ENCODE measurements at regions not wholly inside any gene's neighbourhood (a gene's known extent, or its start where the extent isn't known, plus 50 kb on each side); places are given as distances from the start of the nearest gene placed in this dataset.
"Not testable (repeated sequence)": the region's sequence is repeated elsewhere in the genome, so short reads cannot be mapped to it uniquely, and the experiment has no call there.

GRCh38 chr9:75382126-75382525, 293.8 kb downstream of the OSTF1 start:
- Histone ChIP-seq H3K36me3 (replicated peaks; ENCODE audit: insufficient read depth, low read depth) (no peaks in the 10 kb centered on the region), H3K79me2 (no peaks in the 10 kb centered on the region), H4K20me1 (ENCODE audit: insufficient read depth, poor library complexity, severe bottlenecking) (no peaks in the 10 kb centered on the region), H3K4me2 (no peak overlapping the region), H3K4me1 (ENCODE audit: insufficient read depth) (no peaks in the 10 kb centered on the region), H3K27ac (no peak overlapping the region), H3K9me2 (replicated peaks; ENCODE audit: insufficient read depth) (no peaks in the 10 kb centered on the region), H3K9me3 (ENCODE audit: low read depth) (no peaks in the 10 kb centered on the region), H2AFZ (no peak overlapping the region), H3K4me3 (no peak overlapping the region), H3K27me3 (no peaks in the 10 kb centered on the region)
- WGBS (ENCODE audit: low lambda C conversion rate, missing lambda C conversion rate): 73% methylated on average over 2 of the region's 2 CpGs
- no peak for DNase-seq (ENCODE audit: low spot score)
- TF ChIP-seq EZH2 (IDR thresholded peaks at IDR 0.05; ENCODE audit: borderline replicate concordance): no peak
- TF ChIP-seq, protein P1, sequence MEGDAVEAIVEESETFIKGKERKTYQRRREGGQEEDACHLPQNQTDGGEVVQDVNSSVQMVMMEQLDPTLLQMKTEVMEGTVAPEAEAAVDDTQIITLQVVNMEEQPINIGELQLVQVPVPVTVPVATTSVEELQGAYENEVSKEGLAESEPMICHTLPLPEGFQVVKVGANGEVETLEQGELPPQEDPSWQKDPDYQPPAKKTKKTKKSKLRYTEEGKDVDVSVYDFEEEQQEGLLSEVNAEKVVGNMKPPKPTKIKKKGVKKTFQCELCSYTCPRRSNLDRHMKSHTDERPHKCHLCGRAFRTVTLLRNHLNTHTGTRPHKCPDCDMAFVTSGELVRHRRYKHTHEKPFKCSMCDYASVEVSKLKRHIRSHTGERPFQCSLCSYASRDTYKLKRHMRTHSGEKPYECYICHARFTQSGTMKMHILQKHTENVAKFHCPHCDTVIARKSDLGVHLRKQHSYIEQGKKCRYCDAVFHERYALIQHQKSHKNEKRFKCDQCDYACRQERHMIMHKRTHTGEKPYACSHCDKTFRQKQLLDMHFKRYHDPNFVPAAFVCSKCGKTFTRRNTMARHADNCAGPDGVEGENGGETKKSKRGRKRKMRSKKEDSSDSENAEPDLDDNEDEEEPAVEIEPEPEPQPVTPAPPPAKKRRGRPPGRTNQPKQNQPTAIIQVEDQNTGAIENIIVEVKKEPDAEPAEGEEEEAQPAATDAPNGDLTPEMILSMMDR (IDR thresholded peaks at IDR 0.05; ENCODE audit: poor library complexity): no peak
- TF ChIP-seq EZH2phosphoT487 (IDR thresholded peaks at IDR 0.05; ENCODE audit: low read depth, severe bottlenecking, unreplicated experiment): no peak

DNA sequence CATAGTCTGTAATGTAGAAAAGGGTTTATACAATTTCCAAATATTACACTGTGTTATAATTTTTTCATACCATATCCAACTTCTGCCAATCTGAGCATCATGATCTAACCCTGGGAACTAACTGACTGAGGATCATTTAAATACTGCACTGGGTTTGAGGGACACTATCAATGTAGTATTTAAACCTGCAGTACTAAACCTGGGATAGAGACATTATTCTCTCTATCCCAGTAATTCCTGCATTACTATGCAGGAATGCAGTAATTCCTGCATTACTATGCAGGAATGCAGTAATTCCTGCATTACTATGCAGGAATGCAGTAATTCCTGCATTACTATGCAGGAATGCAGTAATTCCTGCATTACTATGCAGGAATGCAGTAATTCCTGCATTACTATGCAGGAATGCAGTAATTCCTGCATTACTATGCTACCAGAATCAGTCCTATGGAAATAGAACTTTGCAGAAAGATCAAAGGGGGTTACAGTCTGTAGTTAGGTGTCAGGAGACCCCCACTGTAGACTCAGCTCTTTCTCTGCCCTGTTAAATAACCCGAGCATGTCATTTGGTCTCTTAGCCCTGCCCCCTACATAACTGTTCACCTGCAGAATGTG, 295.2 kb downstream of the OSTF1 start:
- not testable (repeated sequence) for H3K27me3 ChIP-seq; H3K4me2 ChIP-seq; H3K36me3 ChIP-seq (replicated peaks; ENCODE audit: insufficient read depth, low read depth); H3K27ac ChIP-seq; H4K20me1 ChIP-seq (ENCODE audit: insufficient read depth, poor library complexity, severe bottlenecking); H3K9me3 ChIP-seq (ENCODE audit: low read depth); H3K4me3 ChIP-seq; H3K9me2 ChIP-seq (replicated peaks; ENCODE audit: insufficient read depth); H3K4me1 ChIP-seq (ENCODE audit: insufficient read depth); DNase-seq (ENCODE audit: low spot score); H3K79me2 ChIP-seq; H2AFZ ChIP-seq
- WGBS (ENCODE audit: low lambda C conversion rate, missing lambda C conversion rate): 82% methylated on average over 1 of the region's 1 CpG

DNA sequence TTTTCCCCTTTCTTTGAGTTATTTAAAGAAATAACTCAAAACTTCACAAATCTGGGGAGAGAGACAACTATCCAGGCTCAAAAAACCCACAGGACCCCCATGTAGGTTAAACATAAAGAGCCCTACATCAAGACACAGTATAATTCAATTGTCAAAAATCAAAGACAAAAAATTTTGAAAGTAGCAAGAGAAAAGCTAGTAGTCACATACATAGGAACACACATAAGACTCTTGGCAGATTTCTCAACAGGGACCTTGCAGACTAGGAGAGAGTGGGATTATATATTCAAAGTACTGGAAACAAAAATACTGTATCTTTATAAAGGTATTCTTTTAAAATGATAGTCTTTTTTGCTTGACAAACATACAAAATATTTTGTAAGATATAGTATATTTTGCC, 296.9 kb downstream of the OSTF1 start:
- TF ChIP-seq, protein P1 (IDR thresholded peaks at IDR 0.05; ENCODE audit: poor library complexity): no peak
- TF ChIP-seq EZH2phosphoT487 (IDR thresholded peaks at IDR 0.05; ENCODE audit: low read depth, severe bottlenecking, unreplicated experiment) (no peak), EZH2 (IDR thresholded peaks at IDR 0.05; ENCODE audit: borderline replicate concordance) (no peak)
- no peaks in the 10 kb centered on the region for H3K4me1 ChIP-seq (ENCODE audit: insufficient read depth)
- no peaks in the 10 kb centered on the region for H4K20me1 ChIP-seq (ENCODE audit: insufficient read depth, poor library complexity, severe bottlenecking)
- H3K27me3 ChIP-seq: no peaks in the 10 kb centered on the region
- H3K27ac ChIP-seq: no peak overlapping the region
- no peak overlapping the region for H3K4me2 ChIP-seq
- no peaks in the 10 kb centered on the region for H3K9me3 ChIP-seq (ENCODE audit: low read depth)
- H2AFZ ChIP-seq: no peak overlapping the region
- no peaks in the 10 kb centered on the region for H3K79me2 ChIP-seq
- H3K36me3 ChIP-seq (replicated peaks; ENCODE audit: insufficient read depth, low read depth): no peaks in the 10 kb centered on the region
- H3K9me2 ChIP-seq (replicated peaks; ENCODE audit: insufficient read depth): no peaks in the 10 kb centered on the region
- H3K4me3 ChIP-seq: no peak overlapping the region
- no peak for DNase-seq (ENCODE audit: low spot score)

GRCh38 chr9:75389101-75389500, 300.8 kb downstream of the OSTF1 start:
- no peaks in the 10 kb centered on the region for H3K27me3 ChIP-seq
- no peaks in the 10 kb centered on the region for H3K79me2 ChIP-seq
- no peaks in the 10 kb centered on the region for H3K4me1 ChIP-seq (ENCODE audit: insufficient read depth)
- no peaks in the 10 kb centered on the region for H4K20me1 ChIP-seq (ENCODE audit: insufficient read depth, poor library complexity, severe bottlenecking)
- no peak overlapping the region for H3K27ac ChIP-seq
- no peaks in the 10 kb centered on the region for H3K9me2 ChIP-seq (replicated peaks; ENCODE audit: insufficient read depth)
- H3K4me2 ChIP-seq: no peak overlapping the region
- TF ChIP-seq EZH2 (IDR thresholded peaks at IDR 0.05; ENCODE audit: borderline replicate concordance) (no peak), EZH2phosphoT487 (IDR thresholded peaks at IDR 0.05; ENCODE audit: low read depth, severe bottlenecking, unreplicated experiment) (no peak)
- TF ChIP-seq, protein P1 (IDR thresholded peaks at IDR 0.05; ENCODE audit: poor library complexity): no peak
- no peak overlapping the region for H2AFZ ChIP-seq
- no peak for DNase-seq (ENCODE audit: low spot score)
- WGBS (ENCODE audit: low lambda C conversion rate, missing lambda C conversion rate): 70% methylated on average over 2 of the region's 2 CpGs
- no peaks in the 10 kb centered on the region for H3K36me3 ChIP-seq (replicated peaks; ENCODE audit: insufficient read depth, low read depth)
- no peak overlapping the region for H3K4me3 ChIP-seq
- no peaks in the 10 kb centered on the region for H3K9me3 ChIP-seq (ENCODE audit: low read depth)

All from hepatocyte (in vitro differentiated cells).